Heart left ventricle (tissue), 13 donors: ENCODE measurements at regions not wholly inside any gene's neighbourhood (a gene's known extent, or its start where the extent isn't known, plus 50 kb on each side); places are given as distances from the start of the nearest gene placed in this dataset.

Experiments used
- CTCF ChIP-seq, 12 donors: fragments of 200-600 bp; sonication (generic) in 4 of 12; IDR thresholded peaks; one replicate each; pipeline versions ENCODE4 v1.5.0 to v1.8.0; 2018 to 2022; ENCODE audit warnings: antibody characterized with exemption in 12 of 12, mild to moderate bottlenecking in 5 of 12
- POLR2A ChIP-seq, 2 donors: fragments of 450-650 bp; IDR thresholded peaks; one replicate each; pipeline ENCODE4 v1.6.1; 2017; ENCODE audit warnings: antibody characterized with exemption in 2 of 2, mild to moderate bottlenecking in 2 of 2, moderate library complexity in 2 of 2
- donor health status: ischemic (EF 13 %, LVEDD 7.1; RV severe dilation, severe dysfunction).
- donor health status: DM: no; HTN: yes; CAD: no.
- donor health status: DM: no; HTN: no; CAD: no.
- donor health status: ischemic (EF 25% LVEDD 6.9; RV normal size, moderate dysfunction).
- donor health status: ischemic (EF 25% LVEDD 5.7; RV mildly dilated, moderate dysfunction).
- donor health status: ischemic (EF 35%, LVEDD 5.7; RV mildly dilated, moderate dysfunction).
- donor health status: nonischemic (EF 11% LVEDD 7.7; RV severe dilation, severe dysfunction).
- donor health status: DM: yes; HTN: yes; CAD: no.
- donor health status: PGD.
- donor health status: ischemic (EF 29% LVEDD 5.4; RV normal size, mild dysfunction).
- donor health status: nonischemic (EF 23%, LVEDD 6.1; RV moderate dilation, normal function).

GRCh38 chr1:178652506-178653490 is 72.2 kb upstream of the RALGPS2 start:
- TF ChIP-seq CTCF (IDR thresholded peaks at IDR 0.05) (no peak), POLR2A (IDR thresholded peaks at IDR 0.05) (no peak)
